SK-N-MC (cell line): ENCODE measurements at regions not wholly inside any gene's neighbourhood (a gene's known extent, or its start where the extent isn't known, plus 50 kb on each side); places are given as distances from the start of the nearest gene placed in this dataset.

Experiments used
- DNase-seq: peaks from one replicate; pipeline ENCODE4 v3.0.0-alpha.2; 2011; ENCODE audit warnings: low read depth, low spot score
- H3K27ac ChIP-seq: fragments of 200-600 bp; sonication (generic); 2 replicates; pipeline ENCODE4 v1.5.1; 2016; ENCODE audit warnings: mixed run types
- H3K36me3 ChIP-seq: fragments of 200-600 bp; sonication (generic); 2 replicates; pipeline ENCODE4 v1.6.1; 2017; ENCODE audit warnings: antibody characterized with exemption, low read length, mixed read lengths; ENCODE audit not compliant: insufficient read depth
- H3K4me3 ChIP-seq: fragments of 200-600 bp; sonication (generic); 2 replicates; pipeline ENCODE4 v1.5.1; 2016
- H3K9ac ChIP-seq: fragments of 200-600 bp; sonication (generic); 2 replicates; pipeline ENCODE4 v1.8.0; 2017; ENCODE audit warnings: mixed run types, mixed read lengths; ENCODE audit not compliant: insufficient read length
- H3K9me3 ChIP-seq: fragments of 200-600 bp; sonication (generic); 2 replicates; pipeline ENCODE4 v1.6.1; 2017; ENCODE audit warnings: low read depth, mild to moderate bottlenecking, antibody characterized with exemption, low read length, moderate library complexity, mixed read lengths
- EZH2 ChIP-seq: fragments of 200-600 bp; sonication (generic); IDR thresholded peaks from one replicate; pipeline ENCODE4 v1.6.1; 2017; ENCODE audit warnings: antibody characterized with exemption
- FOXP2 ChIP-seq: optimal IDR thresholded peaks from 2 replicates; pipeline ENCODE3; 2011; ENCODE audit warnings: mild to moderate bottlenecking, moderate library complexity; ENCODE audit not compliant: insufficient read depth; ENCODE audit errors: extremely low read length, control extremely low read depth
- POLR2AphosphoS5 ChIP-seq: IDR thresholded peaks from 2 replicates; pipeline ENCODE4 v1.6.1; 2012; ENCODE audit warnings: mild to moderate bottlenecking, low read depth, low read length, borderline replicate concordance

DNA sequence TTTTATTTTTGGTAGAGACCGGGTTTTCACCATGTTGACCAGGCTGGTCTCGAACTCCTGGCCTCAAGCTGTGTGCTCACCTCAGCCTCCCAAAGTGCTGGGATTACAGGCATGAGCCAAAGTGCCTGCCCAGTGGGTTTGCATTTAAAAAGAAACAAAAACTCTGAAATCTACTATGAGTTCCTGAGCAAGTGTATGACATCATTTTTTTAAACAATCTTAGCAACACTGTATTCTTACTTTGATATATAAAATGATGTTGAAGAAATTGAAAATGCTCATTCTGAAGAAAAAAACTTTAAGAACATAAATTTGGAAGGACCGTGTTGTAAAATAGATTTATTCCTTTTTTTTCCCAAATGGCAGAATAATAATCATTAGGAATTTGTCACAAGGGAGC, 1199.7 kb downstream of the DIAPH3 start:
- no peak for DNase-seq
- Histone ChIP-seq H3K27ac (no peak overlapping the region), H3K36me3 (no peaks in the 10 kb centered on the region), H3K4me3 (no peak overlapping the region), H3K9me3 (no peaks in the 10 kb centered on the region; the same call in 1 of the 2 replicates), H3K9ac (no peak overlapping the region)
- TF ChIP-seq FOXP2 (no peak), POLR2AphosphoS5 (no peak), EZH2 (no peak)

- DNase-seq: no peak
- no peaks in the 10 kb centered on the region for H3K9me3 ChIP-seq
- no peak overlapping the region for H3K9ac ChIP-seq
- H3K4me3 ChIP-seq: no peak overlapping the region
- no peaks in the 10 kb centered on the region for H3K36me3 ChIP-seq
- no peak overlapping the region for H3K27ac ChIP-seq
- no peak for TF ChIP-seq POLR2AphosphoS5
- no peak for TF ChIP-seq FOXP2
- no peak for TF ChIP-seq EZH2
These were observed 1186.6 kb downstream of the DIAPH3 start for GRCh38 chr13:58977085-58977484.

DNA sequence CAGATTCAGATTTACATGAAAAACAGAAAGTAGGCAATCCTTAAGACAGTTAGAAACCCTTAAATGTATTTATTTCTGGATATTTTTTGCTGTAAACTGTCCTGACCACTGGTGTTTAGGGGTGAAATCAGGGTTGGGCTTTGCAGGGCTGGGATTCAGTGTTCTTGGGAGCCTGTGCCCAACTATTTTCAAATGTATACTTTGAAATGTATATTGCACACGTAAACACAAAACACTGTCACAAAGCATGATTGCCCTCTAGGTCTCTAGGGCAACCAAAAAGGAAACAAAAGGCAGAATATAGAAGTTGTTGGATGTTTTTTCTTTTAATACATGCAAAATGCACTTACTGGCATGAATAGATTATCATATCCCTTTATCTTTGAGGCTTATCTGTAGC, 1185.4 kb downstream of the DIAPH3 start:
- no peak for DNase-seq
- TF ChIP-seq EZH2 (no peak), POLR2AphosphoS5 (no peak), FOXP2 (no peak)
- Histone ChIP-seq H3K4me3 (no peak overlapping the region), H3K9me3 (no peaks in the 10 kb centered on the region), H3K9ac (no peak overlapping the region), H3K36me3 (no peaks in the 10 kb centered on the region), H3K27ac (no peak overlapping the region)

- no peaks in the 10 kb centered on the region for H3K9me3 ChIP-seq
- TF ChIP-seq EZH2: no peak
- H3K4me3 ChIP-seq: no peak overlapping the region
- H3K9ac ChIP-seq: no peak overlapping the region
- H3K36me3 ChIP-seq: no peaks in the 10 kb centered on the region
- no peak for DNase-seq
- no peak overlapping the region for H3K27ac ChIP-seq
These were observed 1183.9 kb downstream of the DIAPH3 start for GRCh38 chr13:58979851-58980250.

- H3K9ac ChIP-seq: no peak overlapping the region
These were observed 1177.9 kb downstream of the DIAPH3 start for GRCh38 chr13:58985845-58986244.

GRCh38 chr13:58989556-58989955, 1174.2 kb downstream of the DIAPH3 start:
- no peak for DNase-seq
- Histone ChIP-seq H3K9ac (no peak overlapping the region), H3K27ac (peak overlapping the region; percentile 72), H3K9me3 (no peaks in the 10 kb centered on the region), H3K4me3 (no peak overlapping the region), H3K36me3 (no peaks in the 10 kb centered on the region)
- no peak for TF ChIP-seq POLR2AphosphoS5
- TF ChIP-seq EZH2: no peak
- no peak for TF ChIP-seq FOXP2

More at GRCh38 chr13:58985845-58986244, 1177.9 kb downstream of the DIAPH3 start:
- Histone ChIP-seq H3K9me3 (no peaks in the 10 kb centered on the region), H3K27ac (no peak overlapping the region), H3K36me3 (no peaks in the 10 kb centered on the region), H3K4me3 (no peak overlapping the region)
- no peak for DNase-seq
- TF ChIP-seq FOXP2 (no peak), POLR2AphosphoS5 (no peak), EZH2 (no peak)

GRCh38 chr13:58991826-58992477, 1171.8 kb downstream of the DIAPH3 start:
- Histone ChIP-seq H3K4me3 (no peak overlapping the region), H3K9ac (no peak overlapping the region), H3K9me3 (no peaks in the 10 kb centered on the region), H3K36me3 (no peaks in the 10 kb centered on the region), H3K27ac (no peak overlapping the region)
- no peak for TF ChIP-seq EZH2
- TF ChIP-seq POLR2AphosphoS5: no peak
- TF ChIP-seq FOXP2: no peak
- DNase-seq: no peak

DNA sequence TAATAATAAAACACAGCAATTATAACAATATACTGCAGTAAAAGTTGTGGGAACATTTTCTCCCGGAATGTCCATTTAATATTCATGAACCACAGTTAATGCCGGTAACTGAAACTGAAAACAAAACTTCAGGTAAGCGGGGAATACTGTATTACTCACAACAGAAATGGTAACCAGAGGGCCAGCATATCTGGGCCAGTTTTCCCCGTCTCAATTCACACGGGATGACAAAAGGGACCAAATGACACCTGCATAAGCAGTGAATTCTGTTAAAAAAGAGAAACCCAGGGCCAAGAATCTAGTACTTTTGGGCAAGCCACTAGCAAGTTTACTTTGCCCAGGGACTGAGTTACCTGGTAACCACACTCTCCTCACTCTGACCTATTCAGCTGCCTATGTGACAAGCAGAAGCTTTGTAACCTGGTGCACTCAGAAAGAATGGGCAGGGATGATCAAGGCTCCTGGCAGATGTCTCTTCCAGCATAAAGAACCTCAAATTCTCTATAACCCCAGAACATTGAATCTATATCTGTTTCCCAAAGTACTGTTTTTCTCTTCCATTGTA, 1171.2 kb downstream of the DIAPH3 start:
- no peak overlapping the region for H3K4me3 ChIP-seq
- no peak overlapping the region for H3K27ac ChIP-seq
- TF ChIP-seq FOXP2: no peak
- TF ChIP-seq EZH2: no peak
- no peak for TF ChIP-seq POLR2AphosphoS5
- no peak for DNase-seq
- no peaks in the 10 kb centered on the region for H3K9me3 ChIP-seq
- no peaks in the 10 kb centered on the region for H3K36me3 ChIP-seq
- H3K9ac ChIP-seq: no peak overlapping the region

DNA sequence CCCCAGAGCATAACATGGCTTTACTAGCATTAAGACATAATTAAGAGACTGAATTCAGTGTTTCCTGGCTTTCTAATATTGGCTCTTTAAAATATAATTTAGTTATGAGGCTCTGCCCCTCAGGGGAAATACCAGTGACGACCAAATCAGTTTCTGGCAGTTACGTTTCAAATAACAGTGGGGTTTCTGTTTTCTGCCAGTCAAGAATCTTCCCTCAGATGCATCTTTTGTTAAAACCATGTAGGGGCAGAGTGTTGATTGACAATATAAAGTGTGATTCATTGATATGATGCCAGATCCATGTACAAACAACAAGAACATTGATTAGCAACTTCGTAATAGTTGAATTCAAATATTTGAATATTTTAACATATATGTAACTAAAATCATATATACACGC, 1169.7 kb downstream of the DIAPH3 start:
- Histone ChIP-seq H3K27ac (peak overlapping the region; percentile 48), H3K36me3 (no peaks in the 10 kb centered on the region), H3K9me3 (no peaks in the 10 kb centered on the region), H3K4me3 (no peak overlapping the region), H3K9ac (no peak overlapping the region)
- TF ChIP-seq FOXP2: no peak
- no peak for TF ChIP-seq POLR2AphosphoS5
- no peak for TF ChIP-seq EZH2
- no peak for DNase-seq
